Erythroblast (primary cell): ENCODE measurements at regions not wholly inside any gene's neighbourhood (a gene's known extent, or its start where the extent isn't known, plus 50 kb on each side); places are given as distances from the start of the nearest gene placed in this dataset.

ENCODE experiments used
- GATA1 ChIP-seq: IDR thresholded peaks from 2 replicates; pipeline ENCODE4 v1.6.1; 2011; ENCODE audit warnings: low read depth, mild to moderate bottlenecking, control low read depth, low read length, moderate library complexity
- POLR2A ChIP-seq: IDR thresholded peaks from 2 replicates; pipeline ENCODE4 v1.6.1; 2011; ENCODE audit warnings: mild to moderate bottlenecking, low read length

DNA sequence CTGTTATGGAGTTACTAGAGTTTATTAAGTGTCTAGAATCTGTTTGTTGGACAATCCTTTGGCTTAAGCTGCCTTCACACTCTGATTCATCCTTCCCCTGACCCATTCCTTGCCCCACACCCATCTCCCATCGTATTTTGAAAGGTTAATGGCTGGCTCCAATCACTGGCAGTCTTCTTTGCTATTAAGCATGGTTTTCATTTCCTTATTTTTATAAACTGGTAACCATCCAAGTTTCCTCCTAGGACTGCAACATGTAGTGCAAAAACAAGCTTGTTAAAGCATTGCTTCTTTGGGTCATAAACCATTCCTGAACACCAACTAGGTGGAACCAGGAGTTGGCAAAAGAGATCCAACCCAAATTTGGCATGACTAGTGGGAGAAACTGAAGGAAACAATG, 148.4 kb downstream of the DTWD1 start:
- TF ChIP-seq POLR2A, result no peak
- TF ChIP-seq GATA1, result no peak
